ENCODE measurements at regions not wholly inside any gene's neighbourhood (a gene's known extent, or its start where the extent isn't known, plus 50 kb on each side); places are given as distances from the start of the nearest gene placed in this dataset.

DNA sequence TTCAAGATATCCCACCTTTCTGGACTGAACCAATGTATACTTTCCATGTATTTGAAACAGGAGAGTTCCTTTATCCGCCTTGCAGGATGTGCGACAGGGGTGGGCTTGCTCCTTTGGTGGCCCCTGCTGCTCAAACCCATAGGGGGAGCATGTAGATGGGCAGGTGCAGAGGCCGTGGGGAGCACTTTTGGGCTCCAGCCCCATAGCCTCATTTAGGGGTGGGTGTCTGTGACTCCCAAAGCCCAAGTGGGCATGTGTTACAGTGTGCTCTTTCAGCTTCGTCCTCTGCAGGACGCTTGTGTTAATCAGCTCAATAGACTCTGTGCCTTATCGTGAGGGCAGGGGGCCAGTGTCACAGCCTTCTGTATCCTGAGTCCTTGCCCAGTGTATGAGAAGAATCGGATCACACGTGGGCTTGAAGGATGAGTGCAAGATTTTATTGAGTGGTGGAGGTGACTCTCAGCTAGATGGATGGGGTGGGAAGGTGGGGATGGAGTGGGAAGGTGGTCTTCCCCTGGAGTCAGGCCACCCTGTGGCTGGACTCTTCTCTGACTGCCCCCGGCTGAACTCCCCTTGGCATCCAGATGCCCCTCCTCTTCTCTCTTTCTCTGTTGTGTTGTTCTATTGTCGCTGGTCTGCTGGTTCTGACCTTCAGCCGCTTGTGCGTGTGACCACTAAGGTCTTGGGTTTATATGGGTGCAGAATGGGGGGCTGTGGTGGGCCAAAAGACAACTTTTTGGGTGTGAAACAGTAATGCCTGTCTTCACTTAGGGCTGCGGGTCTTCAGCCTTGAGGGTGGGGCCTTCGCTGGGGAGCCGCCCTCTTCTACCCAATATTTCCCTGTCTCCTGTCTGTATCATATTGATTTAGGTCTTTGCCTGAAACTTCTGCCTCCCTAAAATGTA, 262.2 kb downstream of the GLRX3 start:
- TF ChIP-seq, protein P1, sequence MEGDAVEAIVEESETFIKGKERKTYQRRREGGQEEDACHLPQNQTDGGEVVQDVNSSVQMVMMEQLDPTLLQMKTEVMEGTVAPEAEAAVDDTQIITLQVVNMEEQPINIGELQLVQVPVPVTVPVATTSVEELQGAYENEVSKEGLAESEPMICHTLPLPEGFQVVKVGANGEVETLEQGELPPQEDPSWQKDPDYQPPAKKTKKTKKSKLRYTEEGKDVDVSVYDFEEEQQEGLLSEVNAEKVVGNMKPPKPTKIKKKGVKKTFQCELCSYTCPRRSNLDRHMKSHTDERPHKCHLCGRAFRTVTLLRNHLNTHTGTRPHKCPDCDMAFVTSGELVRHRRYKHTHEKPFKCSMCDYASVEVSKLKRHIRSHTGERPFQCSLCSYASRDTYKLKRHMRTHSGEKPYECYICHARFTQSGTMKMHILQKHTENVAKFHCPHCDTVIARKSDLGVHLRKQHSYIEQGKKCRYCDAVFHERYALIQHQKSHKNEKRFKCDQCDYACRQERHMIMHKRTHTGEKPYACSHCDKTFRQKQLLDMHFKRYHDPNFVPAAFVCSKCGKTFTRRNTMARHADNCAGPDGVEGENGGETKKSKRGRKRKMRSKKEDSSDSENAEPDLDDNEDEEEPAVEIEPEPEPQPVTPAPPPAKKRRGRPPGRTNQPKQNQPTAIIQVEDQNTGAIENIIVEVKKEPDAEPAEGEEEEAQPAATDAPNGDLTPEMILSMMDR (IDR thresholded peaks at IDR 0.05; ENCODE audit: low read depth, low read length), result no peak
- Histone ChIP-seq H3K36me3 (no peaks in the 10 kb centered on the region), H3K4me1 (ENCODE audit: low read depth) (no peaks in the 10 kb centered on the region), H3K9me3 (ENCODE audit: low read depth) (no peaks in the 10 kb centered on the region), H3K27me3 (no peaks in the 10 kb centered on the region), H3K27ac (no peak overlapping the region), H3K4me3 (no peak overlapping the region)
- no peak for DNase-seq (ENCODE audit: low read depth in 1 of 2, low spot score in 1 of 2)

DNA sequence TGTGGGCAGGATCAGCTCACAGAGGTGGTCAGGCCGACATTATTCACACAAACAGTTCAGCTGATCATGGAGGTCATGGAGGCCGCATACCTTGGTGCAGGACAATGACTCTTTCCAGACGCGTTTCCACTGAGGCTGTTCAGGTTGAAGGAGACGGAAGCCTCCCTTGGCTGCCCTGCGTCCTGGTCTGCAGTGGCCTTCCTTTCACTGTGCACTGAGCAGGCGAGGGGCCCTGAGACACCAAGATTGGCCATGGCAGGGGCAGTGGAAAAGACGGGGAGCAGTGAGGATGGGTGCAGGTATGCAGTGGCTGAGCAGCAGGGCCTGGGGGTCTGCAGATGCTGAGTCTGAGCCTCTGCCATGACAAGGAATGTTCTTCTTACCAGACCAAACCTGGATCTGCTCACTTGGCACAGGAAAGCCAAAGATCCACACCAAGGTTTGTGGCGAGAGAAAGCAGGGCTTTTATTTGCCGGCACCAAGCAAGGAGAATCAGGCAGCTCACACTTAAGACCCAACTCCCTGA, 263.3 kb downstream of the GLRX3 start:
- Histone ChIP-seq H3K36me3 (no peaks in the 10 kb centered on the region), H3K27me3 (no peaks in the 10 kb centered on the region), H3K27ac (no peak overlapping the region), H3K9me3 (ENCODE audit: low read depth) (no peaks in the 10 kb centered on the region), H3K4me1 (ENCODE audit: low read depth) (no peaks in the 10 kb centered on the region), H3K4me3 (no peak overlapping the region)
- TF ChIP-seq, protein P1 (IDR thresholded peaks at IDR 0.05; ENCODE audit: low read depth, low read length), result no peak
- DNase-seq (ENCODE audit: low read depth in 1 of 2, low spot score in 1 of 2), result no peak

- Histone ChIP-seq H3K4me1 (ENCODE audit: low read depth) (no peaks in the 10 kb centered on the region), H3K27ac (no peak overlapping the region), H3K4me3 (no peak overlapping the region), H3K27me3 (no peaks in the 10 kb centered on the region), H3K36me3 (no peaks in the 10 kb centered on the region), H3K9me3 (ENCODE audit: low read depth) (no peaks in the 10 kb centered on the region)
- no peak for DNase-seq (ENCODE audit: low read depth in 1 of 2, low spot score in 1 of 2)
- TF ChIP-seq, protein P1 (IDR thresholded peaks at IDR 0.05; ENCODE audit: low read depth, low read length), result no peak
These were observed 264.7 kb downstream of the GLRX3 start for GRCh38 chr10:130400890-130401289.

GRCh38 chr10:130401860-130402765, 265.9 kb downstream of the GLRX3 start:
- no peaks in the 10 kb centered on the region for H3K9me3 ChIP-seq (ENCODE audit: low read depth)
- H3K36me3 ChIP-seq, result no peaks in the 10 kb centered on the region
- DNase-seq (ENCODE audit: low read depth in 1 of 2, low spot score in 1 of 2), result no peak
- no peaks in the 10 kb centered on the region for H3K27me3 ChIP-seq
- no peak overlapping the region for H3K4me3 ChIP-seq
- no peak overlapping the region for H3K27ac ChIP-seq
- H3K4me1 ChIP-seq (ENCODE audit: low read depth), result no peaks in the 10 kb centered on the region
- TF ChIP-seq, protein P1 (IDR thresholded peaks at IDR 0.05; ENCODE audit: low read depth, low read length), result no peak
